GM19025 (cell line): ENCODE measurements at regions not wholly inside any gene's neighbourhood (a gene's known extent, or its start where the extent isn't known, plus 50 kb on each side); places are given as distances from the start of the nearest gene placed in this dataset.

Experiments
- ATAC-seq: cut with Tn5 transposase; IDR thresholded peaks from one replicate; pipeline ENCODE4 v1.9.1; 2021; ENCODE audit warnings: mild to moderate bottlenecking, low read depth, moderate library complexity; ENCODE audit not compliant: unreplicated experiment

DNA sequence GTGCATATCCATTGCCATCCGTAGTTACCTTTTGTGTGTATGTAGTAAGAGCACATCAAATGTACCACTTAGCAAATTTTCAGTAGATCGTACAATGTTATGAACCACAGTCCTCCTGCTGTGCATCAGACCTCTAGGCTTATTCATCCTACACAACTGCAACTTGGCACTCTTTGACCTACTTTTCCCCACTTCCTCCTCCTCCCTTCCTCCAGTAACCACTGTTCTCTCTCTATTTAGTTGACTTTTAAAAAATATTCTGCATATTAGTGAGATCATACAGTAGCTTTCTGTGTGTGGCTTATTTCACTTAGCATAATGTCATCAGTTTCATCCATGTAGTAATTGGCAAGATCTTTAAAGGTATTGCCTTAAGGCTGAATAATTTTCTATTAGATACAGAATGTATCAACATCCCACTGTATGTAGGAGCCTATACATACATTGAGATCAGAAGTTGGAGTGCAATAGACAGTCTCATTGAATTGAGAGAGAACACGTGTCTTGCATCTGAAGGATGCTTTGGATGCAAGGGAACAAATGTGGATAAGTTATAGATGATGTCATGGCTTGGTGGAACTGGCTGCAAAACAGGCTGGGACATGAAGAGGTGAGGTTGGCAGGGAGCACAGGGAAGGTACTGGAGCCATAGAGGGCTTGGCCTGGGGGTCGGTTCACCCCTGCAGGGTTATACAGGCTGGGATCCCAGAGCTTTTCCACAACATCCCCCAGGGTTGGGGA is 83.0 kb upstream of the FAM180A start:
- ATAC-seq = no peak

DNA sequence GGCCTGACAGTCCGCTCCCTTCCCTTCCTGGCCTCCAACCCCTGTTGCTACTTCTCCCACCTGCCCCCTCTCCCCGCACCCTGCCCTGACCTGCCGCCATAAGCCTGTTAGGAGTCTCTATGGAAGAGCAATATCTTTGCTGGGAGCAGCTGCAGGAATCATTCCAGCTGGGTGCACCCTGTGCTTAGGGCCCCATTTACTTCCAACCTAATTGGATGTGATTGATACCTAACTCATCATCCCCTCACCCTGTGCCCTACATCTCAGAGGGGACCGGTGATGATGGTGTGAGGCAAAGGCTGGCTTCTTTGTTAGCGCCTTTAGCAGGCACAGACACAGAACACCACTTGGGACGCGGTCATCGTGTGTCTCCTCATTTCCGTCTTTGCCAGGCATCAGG is 80.0 kb upstream of the FAM180A start:
- no peak for ATAC-seq

DNA sequence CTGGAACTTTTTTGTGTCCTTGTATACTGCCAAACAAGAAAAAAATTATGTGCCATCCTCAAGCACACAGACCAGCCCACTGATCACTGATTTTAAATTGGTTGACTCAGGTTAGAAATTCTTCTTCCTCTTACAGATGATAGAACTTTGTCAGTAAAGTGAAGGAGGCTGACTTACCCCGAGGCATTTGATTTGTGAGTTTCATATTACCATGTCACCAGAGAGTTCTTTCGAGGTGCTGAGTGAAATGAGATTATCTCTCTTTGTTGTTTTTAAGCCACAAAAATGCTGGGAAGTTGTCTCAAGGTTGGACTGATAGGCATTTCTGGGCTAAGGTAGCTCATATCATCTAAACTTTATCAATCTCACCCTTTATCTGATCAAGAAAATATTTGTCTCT is 78.8 kb upstream of the FAM180A start:
- no peak for ATAC-seq

DNA sequence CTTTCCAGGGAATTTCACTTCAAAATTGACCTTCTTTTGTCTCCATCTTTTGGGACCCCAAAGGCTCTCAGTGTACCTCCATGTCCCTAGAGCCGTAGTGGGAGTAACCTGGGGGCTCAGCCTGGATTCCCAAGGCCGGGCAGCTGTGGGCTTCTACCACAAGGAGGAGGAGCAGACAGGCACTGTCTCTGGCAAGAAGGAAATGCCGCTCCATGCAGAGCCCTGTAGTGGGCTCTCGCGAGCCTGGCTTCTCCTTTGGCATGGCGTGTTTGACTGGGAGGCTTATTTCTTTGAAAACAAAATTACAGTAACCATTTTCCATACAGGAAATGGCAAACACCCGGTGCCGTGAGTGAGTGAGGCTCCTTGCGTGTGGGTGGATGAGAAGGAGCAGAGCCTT is 76.8 kb upstream of the FAM180A start:
- ATAC-seq = no peak

DNA sequence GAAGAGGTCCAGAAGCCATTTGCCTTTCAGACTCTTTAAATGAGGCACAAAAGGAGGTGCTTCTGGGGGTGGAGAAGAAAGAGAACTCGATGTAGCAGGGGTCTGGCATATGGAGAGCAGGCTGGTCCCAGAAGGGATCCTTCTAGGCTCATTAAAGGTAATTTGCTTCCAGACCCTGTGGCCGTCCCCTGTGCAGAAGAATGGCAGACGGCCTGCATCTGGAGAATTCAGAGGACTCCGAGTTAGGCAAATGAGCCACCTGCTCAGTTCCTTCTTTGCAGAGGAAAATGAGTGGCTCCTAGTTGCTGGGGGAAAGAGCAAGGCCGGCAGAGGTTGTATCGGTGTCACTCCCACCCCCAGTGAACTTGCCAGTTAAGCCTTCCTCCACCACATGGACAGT is 73.8 kb upstream of the FAM180A start:
- ATAC-seq = no peak

DNA sequence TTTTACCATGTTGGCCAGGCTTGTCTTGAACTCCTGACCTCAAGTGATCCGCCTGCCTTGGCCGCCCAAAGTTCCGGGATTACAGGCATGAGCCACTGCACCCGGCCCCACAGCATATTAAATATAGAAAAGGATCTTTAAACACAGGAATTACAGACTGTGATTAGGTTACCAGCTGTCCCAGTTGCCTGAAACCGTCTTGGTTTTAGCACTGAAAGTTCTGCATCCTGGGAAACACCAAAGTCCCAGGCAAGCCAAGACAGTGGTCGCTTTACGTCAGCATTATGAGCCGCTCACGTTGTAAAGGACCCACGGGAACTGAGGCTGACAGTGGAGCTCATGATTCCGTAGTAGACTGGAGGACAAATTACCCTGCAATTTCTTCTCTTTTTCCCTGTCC is 69.0 kb upstream of the FAM180A start:
- no peak for ATAC-seq

DNA sequence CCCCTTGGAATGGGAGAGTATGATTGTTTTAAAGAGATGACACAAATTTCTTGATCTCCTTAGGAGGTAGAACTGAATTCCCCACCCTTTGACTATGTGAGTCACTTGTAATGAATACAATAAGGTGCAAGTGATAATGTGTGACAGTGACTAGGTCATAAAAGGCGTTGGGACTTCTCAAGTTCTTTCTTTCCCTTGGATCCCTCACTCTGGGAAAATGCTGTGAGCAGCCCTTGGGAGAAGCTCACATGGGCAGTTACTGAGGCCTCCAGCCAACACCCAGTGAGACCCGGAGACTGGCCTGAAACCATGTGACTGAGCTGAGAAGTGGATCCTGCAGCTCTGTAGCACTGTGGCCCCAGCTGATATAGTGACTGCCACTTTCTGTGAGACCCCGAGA is 66.4 kb upstream of the FAM180A start:
- no peak for ATAC-seq

DNA sequence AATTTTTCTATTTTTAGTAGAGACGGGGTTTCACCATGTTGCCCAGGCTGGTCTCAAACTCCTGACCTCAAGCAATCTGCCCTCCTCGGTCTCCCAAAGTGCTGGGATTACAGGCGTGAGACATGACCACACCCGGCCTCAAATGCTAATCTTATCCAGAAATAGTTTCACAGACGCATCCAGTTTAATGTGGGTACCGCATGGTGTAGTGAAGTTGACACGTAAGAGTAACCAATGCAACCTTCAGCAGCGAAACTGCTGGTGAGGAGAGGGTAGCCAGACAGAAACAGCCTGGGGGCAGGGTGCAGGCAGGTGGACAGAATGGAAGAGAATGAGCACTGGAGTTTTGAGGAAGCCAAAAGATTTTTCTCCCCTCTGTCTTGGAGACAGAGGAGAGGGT is 63.5 kb upstream of the FAM180A start:
- ATAC-seq = no peak

DNA sequence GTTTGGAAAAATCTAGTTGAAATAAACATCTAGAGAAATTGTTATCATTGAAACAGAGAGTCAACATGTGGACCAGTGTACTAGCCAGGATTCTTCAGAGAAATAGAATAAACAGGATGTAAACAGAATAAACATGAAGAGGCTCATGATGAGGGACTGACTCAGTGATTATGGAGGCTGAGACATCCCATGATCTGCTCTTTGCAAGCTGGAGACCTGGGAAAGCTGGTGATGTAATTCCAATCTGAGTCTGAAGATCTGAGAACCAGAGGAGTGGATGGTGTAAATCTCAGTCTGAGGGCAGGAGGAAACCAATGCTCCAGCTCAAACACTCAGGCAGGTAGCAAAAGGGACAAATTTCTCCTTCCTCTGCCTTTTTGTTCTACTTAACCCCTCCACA is 62.9 kb upstream of the FAM180A start:
- no peak for ATAC-seq

DNA sequence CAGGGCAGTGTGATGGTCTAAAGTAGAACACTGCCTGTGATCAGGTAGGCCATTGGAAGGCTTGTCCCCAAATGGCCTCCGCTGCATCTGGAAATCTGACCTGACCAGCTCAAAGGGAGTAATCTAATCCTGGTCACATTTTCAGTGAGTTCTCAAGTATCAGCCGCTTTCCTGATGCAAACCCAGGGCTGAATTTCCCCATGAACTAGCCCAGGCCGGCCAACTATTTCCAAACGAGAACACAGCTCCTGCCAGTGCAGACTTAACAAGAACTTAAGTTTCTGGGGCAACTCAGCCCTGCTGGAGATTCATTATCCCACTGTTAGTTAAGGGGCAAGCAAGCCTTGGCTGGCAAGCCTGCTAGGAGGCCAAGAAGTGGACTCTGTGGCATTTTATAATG is 59.6 kb upstream of the FAM180A start:
- ATAC-seq = no peak

DNA sequence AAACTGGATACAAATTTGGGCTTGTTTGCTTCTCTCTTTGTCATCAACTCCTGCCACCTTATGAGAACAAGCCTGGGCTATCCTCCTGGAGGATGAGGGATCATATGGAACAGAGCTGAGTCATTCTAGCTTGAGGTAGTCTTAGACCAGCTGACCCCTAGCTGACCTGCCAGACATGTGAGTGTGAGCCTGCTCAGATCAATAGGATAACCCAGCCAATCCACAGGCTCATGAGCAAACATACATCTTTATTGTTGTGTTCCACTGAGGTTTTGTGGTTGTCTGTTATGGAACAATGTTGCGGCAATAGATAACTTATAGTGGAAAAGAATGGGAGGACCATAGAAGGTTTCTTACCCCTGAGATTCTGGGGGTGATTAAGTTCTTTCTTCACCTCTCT is 54.5 kb upstream of the FAM180A start:
- no peak for ATAC-seq

DNA sequence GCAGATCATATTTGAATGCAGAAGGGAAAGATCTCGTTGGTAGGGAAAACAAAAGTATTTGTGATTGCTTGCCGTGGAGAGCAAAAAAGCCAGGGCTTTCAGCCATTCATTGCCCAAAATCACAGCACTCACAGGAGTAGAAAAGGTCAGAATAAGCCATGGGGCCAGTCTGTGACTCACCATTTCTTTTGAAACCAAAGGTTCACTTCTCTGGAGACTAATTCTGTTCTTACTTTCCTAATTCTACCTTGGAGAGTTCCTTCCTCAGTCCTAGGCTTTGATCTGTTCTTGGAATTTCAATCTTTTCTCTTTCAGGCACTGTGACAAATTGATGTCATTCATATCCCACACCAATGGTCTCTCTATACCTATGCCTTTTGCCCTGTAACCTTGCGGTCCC is 54.1 kb upstream of the FAM180A start:
- ATAC-seq = no peak

DNA sequence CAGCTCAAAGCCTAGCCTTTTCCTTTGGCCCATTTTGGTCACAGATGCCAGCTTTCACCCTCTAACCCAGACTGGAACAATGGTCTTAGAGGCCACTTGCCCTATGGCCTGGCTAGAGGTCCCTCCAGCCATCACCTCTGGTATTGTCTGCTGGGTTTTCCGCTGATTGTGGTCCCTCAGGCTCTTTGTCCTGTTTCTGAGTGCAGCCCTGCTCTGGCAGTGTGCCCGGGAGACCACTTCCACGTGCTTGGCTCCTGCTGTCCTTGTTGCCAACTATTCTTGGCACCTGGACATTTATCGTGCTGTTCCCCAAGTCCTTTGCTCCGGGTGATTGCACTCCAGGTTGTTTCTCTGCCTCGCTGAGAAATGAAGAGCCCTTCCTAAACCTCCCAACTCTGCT is 53.3 kb upstream of the FAM180A start:
- ATAC-seq = no peak

DNA sequence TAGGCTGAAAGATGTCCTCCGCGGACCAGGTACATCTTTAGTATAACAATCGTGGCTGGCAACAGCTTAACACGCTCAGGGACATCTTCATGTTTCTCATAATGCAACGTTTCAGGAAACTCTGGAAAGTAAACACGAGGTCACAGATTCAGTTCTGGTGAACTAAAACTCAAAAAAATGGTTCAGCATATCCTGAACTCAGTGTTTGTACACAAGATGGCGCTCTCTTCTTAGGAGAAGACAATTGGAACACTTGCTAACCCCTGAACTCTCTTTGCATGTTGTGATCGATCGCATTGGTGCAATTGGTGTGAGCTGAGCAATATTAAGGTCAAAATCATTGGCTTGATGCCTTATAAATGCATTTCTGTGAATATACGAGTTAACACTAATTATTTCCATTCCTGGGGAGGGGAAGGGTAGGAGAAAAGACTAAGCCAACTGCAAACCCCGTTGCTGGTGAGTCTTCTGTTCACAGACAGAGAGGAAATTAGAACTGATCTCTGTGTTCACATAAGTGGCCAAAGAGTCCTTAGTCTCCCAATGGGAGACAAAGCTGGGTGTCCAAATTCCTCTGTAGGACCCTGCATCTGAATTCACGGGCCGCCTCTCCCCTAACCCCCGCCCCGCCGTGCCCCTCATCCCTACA is 52.6 kb upstream of the FAM180A start:
- ATAC-seq = no peak

DNA sequence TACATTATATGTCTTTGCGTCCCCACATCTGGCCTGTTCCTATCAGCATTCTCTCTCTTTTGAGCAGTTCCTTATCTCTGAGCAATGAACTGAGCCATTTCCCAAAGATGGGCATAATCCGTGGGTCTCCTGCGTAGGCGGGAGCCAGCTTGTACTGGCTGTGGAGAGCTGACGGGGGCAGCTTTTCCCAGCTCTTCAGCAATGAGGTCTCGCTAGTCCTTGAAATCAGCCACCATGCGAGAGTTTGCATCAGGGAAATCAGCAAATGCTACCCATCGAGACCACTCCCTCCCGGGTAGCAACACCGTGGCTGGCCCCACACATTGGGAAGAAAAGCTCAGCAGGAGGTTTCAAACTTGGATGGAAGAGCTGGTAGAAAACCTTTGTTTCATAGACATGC is 51.9 kb upstream of the FAM180A start:
- ATAC-seq = no peak

DNA sequence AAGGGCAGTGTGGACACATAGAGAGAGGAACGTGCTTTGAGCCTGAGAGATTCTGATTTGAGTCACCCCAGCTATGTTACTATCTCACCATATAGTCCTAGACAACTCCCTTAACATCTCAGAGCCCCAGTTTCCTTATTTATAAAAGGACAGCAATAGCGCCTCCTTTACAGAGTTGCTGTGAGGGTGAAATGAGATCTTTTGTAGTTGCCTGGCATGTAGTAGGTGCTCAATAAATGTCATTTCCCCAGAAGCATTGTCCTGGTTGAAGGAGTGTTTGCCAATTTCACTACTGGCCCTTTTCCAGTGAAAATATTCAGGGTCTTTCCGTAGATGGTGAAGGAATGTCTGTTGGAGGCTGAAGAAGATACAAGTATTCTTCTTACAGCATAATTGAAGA is 51.3 kb upstream of the FAM180A start:
- no peak for ATAC-seq
